Hematopoietic multipotent progenitor cell treated with erythropoietin and hydrocortisone succinate and interleukin-3 and kit ligand, for 8 days (in vitro differentiated cells): ENCODE measurements at regions not wholly inside any gene's neighbourhood (a gene's known extent, or its start where the extent isn't known, plus 50 kb on each side); places are given as distances from the start of the nearest gene placed in this dataset.

Experiments
- DNase-seq: peaks from one replicate; pipeline ENCODE4 v3.0.0-alpha.2; 2015

DNA sequence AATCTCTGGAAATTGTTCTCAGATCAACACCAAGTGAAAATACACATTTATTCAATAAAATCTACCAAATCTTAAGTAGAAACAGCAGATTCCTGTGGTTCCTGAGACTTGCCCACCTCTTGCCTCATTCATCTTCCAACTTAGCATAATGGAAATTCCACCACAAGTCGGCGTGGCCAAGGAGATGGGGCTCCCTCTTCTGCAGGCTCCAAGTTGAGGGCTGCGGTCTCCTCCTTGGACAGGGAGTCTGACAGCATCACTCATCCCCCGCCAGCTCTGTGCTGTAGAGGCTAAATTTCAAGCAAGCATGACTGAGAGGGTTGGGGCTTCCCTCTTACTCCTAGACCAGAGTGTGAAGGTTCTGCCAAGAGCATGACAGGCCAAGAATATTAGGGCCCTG is 273.7 kb downstream of the DIRAS2 start:
- DNase-seq: no peak

- DNase-seq: no peak
Measured at GRCh38 chr9:90379771-90380170, 262.9 kb downstream of the DIRAS2 start.

DNA sequence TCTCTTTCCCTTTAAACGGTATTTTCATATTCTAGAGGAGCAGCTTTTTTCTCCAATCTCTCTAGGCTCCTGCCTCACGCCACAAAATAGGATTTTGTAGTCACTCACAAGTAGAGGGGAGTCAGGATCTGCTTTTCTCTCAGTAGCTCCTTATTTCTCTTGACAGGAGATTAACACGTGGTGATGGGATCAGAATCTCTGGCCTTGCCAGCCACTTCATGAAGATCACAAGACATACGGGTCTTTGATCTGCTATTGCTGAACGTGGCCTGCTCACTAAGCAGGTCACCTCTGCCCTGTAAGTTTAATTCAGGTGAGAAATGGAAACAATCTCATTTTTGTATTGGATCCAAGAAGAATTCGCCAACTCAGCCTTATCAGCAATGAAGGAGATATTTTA is 257.5 kb downstream of the DIRAS2 start:
- DNase-seq: no peak

DNA sequence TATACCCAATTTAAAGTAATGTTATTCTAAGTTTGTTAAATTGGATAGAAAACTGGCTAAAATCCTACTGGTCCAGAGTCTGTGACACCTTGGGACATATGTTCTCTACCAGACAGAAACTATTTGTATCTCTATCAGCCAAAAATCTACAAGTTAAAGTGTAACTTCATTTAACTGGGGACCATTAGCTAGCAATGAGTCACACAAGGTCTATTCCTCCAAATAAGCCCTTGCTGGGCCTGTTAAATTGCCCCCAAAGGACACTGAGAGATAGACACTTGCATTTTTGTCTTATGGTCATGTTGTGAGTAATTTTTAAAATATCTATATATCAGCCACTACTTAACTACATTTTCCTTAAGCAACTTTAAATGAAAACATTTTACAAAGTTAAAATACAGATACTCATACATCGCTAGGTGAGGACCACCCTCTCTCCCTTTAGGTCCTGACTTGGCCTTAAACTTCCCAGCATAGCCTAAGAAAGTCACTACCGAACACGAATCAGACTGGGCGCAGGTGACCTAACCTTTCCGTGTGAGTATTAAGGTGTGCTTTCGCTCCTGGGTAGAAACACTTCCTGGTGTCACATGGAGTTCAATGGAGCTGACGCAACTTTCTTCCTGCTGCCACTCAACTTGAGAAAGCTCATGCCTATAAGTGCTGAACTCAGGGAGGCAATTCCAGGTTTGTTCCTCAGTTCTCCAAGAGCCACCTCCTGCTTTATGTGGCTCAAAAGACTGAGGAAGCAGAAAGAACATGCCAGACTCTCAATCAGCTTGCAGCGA is 249.1 kb downstream of the DIRAS2 start:
- DNase-seq: no peak

- DNase-seq: no peak
Measured at GRCh38 chr9:90394871-90395270, 247.8 kb downstream of the DIRAS2 start.

- no peak for DNase-seq
Measured at GRCh38 chr9:90400091-90400490, 242.5 kb downstream of the DIRAS2 start.

- no peak for DNase-seq
Measured at GRCh38 chr9:90408659-90409058, 234.0 kb downstream of the DIRAS2 start.

- no peak for DNase-seq
Measured at GRCh38 chr9:90419221-90419851, 223.3 kb downstream of the DIRAS2 start.

- no peak for DNase-seq
Measured at GRCh38 chr9:90420211-90420610, 222.4 kb downstream of the DIRAS2 start.

- no peak for DNase-seq
Measured at GRCh38 chr9:90420768-90421513, 221.7 kb downstream of the DIRAS2 start.

GRCh38 chr9:90421786-90422185 is 220.8 kb downstream of the DIRAS2 start:
- DNase-seq: no peak

GRCh38 chr9:90423661-90424193 is 218.9 kb downstream of the DIRAS2 start:
- no peak for DNase-seq

GRCh38 chr9:90428517-90428916 is 214.1 kb downstream of the DIRAS2 start:
- no peak for DNase-seq

GRCh38 chr9:90432951-90433350 is 209.7 kb downstream of the DIRAS2 start:
- DNase-seq: no peak

DNA sequence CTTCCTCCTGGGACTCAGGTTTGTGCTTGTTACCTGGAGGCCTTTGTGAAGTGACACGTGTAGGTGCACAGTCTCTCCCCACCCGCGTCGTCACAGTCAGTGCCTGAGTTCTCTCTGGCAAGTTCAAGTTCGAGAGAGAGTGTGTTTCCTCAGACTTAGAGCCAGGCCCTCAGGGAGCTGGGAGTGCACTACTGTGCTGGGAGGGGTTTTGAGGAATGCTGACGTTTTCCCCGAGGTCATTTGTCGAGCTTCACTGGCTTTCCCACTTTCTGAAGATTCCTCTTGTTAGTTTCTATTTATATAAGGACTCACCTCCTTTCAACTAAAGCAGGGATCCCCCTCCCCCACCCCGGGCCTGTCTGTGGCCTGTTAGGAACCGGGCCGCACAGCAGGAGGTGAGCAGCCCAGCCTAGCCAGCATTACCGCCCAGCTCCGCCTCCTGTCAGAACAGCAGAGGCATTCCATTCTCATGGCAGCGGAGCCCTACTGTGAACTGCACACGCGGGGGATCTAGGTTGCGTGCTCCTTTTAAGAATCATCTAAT is 209.2 kb downstream of the DIRAS2 start:
- DNase-seq: no peak

DNA sequence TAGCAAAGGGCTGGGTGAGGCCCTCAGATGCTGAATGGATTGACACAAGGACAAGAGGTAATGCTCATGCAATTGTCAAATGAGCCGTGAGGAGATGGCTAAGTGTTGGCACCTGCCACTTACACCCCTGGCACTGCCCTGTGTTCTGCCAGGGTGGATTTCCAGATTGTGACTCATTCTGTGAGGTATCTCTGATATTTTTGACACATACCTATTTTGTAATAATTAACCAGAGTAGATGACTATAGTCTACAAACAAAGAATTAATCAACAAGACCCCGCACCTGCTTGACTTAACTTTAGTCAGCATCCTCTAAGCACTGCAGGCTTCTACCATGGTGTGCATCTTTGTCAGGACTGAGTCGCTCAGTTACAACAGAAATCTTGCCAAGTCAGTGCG is 200.8 kb downstream of the DIRAS2 start:
- DNase-seq: no peak

DNA sequence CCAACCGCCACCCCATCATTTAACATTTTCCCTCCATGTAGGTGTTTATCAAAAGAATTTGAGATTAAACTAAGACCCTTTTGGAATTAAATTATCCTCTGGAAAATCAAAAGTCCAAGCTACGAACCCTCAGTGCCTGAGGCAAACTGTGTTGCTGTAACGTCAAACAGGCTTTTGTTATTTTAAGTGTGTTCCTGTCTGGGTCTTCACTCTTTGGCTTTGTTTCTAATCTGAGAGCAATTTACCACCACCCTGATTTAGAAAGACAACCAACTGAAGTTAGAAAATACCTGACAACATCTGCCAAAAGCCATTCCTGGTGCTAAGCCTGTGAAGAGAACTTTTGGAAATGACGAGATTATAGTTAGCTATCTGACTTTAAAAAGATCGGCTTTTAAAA is 199.9 kb downstream of the DIRAS2 start:
- DNase-seq: no peak

GRCh38 chr9:90444609-90445204 is 197.9 kb downstream of the DIRAS2 start:
- DNase-seq: no peak

DNA sequence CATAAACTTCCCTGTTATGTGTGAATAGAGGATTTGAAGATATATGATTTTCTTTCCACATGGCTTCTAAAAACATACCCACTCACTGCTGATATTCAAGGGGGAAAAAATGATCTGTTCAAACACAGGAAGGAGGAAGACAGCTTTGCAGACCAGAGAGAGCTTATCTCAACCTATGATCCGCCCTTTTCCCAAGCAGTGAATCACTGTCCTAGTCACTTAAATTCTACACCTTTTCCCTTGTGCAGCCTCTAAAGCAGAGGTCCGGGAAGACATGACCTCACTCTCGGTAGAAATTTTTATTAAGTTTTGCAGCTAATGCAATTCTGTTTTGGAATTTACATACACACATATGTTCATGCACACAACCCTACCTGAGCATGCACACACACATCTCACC is 197.2 kb downstream of the DIRAS2 start:
- DNase-seq: no peak

- no peak for DNase-seq
Measured at GRCh38 chr9:90446200-90446948, 196.2 kb downstream of the DIRAS2 start.

- no peak for DNase-seq
Measured at GRCh38 chr9:90447773-90448172, 194.9 kb downstream of the DIRAS2 start.

GRCh38 chr9:90449213-90449925 is 193.3 kb downstream of the DIRAS2 start:
- DNase-seq: no peak
